Type B pancreatic cell (in vitro differentiated cells): ENCODE measurements at regions not wholly inside any gene's neighbourhood (a gene's known extent, or its start where the extent isn't known, plus 50 kb on each side); places are given as distances from the start of the nearest gene placed in this dataset.

ENCODE experiments used
- DNase-seq: peaks from one replicate; pipeline ENCODE4 v3.0.0; 2021; ENCODE audit warnings: mixed read lengths; ENCODE audit not compliant: unreplicated experiment; ENCODE audit errors: extremely low spot score
- H3K27ac Mint-ChIP-seq: 2 replicates; pipeline ENCODE4 v1.8.0; 2021; ENCODE audit warnings: mild to moderate bottlenecking, mixed read lengths
- H3K27me3 Mint-ChIP-seq: 2 replicates; pipeline ENCODE4 v1.8.0; 2021; ENCODE audit warnings: mixed read lengths
- H3K36me3 Mint-ChIP-seq: 2 replicates; pipeline ENCODE4 v1.8.0; 2021; ENCODE audit warnings: mixed read lengths
- H3K4me1 Mint-ChIP-seq: one replicate; pipeline ENCODE4 v1.8.0; 2021; ENCODE audit warnings: mixed read lengths; ENCODE audit not compliant: unreplicated experiment
- H3K4me3 Mint-ChIP-seq: 2 replicates; pipeline ENCODE4 v1.8.0; 2021; ENCODE audit warnings: mild to moderate bottlenecking, mixed read lengths
- H3K9me3 Mint-ChIP-seq: 2 replicates; pipeline ENCODE4 v1.8.0; 2021; ENCODE audit warnings: mixed read lengths
- TF ChIP-seq, protein P1 (sequence below): fragments of 200-600 bp; sonication (generic); conservative IDR thresholded peaks from 2 replicates; pipeline ENCODE4 v1.5.0; 2021; ENCODE audit warnings: antibody characterized with exemption, mild to moderate bottlenecking

DNA sequence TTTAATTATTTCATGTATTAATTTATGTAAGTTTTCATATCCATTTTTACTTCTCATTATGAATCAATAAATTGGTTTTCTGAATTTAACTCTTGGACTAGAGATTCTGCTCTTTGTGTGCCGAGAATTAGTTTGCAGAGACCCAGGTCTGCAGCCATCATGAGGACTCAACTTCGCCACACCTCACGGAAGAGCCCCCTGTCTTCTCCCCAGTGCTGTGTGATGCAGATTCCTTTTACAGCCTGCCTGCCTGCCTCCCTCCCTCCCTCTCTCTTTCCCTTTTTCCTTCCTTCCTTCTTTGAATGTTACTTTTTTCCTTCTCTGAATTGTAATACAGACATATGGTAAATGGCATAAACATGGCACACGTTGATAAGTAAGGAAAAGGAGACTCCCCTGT is 947.7 kb downstream of the TBC1D22A start:
- Mint-ChIP-seq H3K4me3 (no peak overlapping the region), H3K9me3 (no peaks in the 10 kb centered on the region), H3K27ac (no peak overlapping the region), H3K27me3 (peaks cover 4% of the 10 kb centered on the region), H3K4me1 (no peaks in the 10 kb centered on the region), H3K36me3 (no peaks in the 10 kb centered on the region)
- TF ChIP-seq, protein P1, sequence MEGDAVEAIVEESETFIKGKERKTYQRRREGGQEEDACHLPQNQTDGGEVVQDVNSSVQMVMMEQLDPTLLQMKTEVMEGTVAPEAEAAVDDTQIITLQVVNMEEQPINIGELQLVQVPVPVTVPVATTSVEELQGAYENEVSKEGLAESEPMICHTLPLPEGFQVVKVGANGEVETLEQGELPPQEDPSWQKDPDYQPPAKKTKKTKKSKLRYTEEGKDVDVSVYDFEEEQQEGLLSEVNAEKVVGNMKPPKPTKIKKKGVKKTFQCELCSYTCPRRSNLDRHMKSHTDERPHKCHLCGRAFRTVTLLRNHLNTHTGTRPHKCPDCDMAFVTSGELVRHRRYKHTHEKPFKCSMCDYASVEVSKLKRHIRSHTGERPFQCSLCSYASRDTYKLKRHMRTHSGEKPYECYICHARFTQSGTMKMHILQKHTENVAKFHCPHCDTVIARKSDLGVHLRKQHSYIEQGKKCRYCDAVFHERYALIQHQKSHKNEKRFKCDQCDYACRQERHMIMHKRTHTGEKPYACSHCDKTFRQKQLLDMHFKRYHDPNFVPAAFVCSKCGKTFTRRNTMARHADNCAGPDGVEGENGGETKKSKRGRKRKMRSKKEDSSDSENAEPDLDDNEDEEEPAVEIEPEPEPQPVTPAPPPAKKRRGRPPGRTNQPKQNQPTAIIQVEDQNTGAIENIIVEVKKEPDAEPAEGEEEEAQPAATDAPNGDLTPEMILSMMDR: no peak
- no peak for DNase-seq

DNA sequence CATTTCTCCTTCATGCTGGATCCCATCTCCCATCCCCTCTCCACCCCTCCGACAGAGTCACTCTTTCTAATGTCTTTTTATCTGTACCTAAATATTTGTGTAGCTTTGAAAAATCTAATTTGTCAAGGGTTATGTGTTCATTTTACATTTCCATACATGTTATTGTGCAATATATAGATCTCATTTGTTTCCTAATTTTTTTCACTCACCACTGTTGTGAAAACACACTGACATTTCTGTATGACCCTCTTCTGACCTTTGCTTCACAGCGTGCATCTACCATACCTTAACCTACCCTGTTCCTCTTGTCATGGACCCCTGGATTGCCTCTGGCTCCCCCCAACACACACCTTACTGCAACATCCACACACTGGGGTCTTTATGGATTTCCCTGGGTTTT is 942.9 kb downstream of the TBC1D22A start:
- Mint-ChIP-seq H3K27ac (no peak overlapping the region), H3K36me3 (no peaks in the 10 kb centered on the region), H3K4me1 (no peaks in the 10 kb centered on the region), H3K27me3 (peaks cover 4% of the 10 kb centered on the region), H3K4me3 (no peak overlapping the region), H3K9me3 (no peaks in the 10 kb centered on the region)
- no peak for DNase-seq
- TF ChIP-seq, protein P1: no peak

DNA sequence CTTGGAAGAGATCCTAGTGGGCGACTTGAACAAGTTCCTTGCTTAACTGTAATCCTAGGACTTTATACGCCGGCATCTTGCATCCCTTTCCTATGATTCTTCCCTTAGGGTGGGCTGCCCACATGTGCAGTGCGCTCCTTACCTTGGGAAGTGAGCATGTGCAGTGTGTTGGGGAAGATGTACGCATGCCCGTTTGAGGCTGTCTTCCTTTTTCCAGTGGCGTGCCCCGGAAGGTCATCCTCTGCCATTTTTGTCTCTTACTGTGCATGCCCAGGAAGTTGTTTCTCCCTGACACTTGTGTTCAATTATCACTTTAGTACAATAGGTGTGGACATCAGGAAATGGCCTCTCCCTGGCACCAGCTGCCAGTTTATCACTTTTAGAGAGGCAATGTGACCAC is 936.5 kb downstream of the TBC1D22A start:
- H3K4me3 Mint-ChIP-seq: no peak overlapping the region
- H3K27ac Mint-ChIP-seq: no peak overlapping the region
- peaks cover 3% of the 10 kb centered on the region for H3K27me3 Mint-ChIP-seq
- no peaks in the 10 kb centered on the region for H3K4me1 Mint-ChIP-seq
- no peak for DNase-seq
- no peaks in the 10 kb centered on the region for H3K9me3 Mint-ChIP-seq
- TF ChIP-seq, protein P1: no peak
- no peaks in the 10 kb centered on the region for H3K36me3 Mint-ChIP-seq

DNA sequence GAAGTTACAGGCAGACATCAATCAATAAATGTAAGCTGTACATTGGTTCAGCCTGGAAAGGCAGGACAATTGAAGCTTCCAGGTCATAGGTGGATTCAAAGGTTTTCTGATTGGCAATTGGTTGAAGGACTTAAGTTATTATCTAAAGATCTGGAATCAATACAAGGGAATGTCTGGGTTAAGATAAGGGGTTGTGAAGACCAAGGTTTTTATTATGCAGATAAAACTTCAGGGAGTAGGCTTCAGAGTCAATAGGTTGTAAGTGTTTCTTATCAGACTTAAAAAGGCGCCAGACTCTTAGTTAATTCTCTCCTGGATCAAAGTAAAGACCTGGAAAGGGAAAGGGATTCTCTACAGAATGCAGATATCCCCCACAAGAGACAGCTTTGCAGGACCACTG is 935.4 kb downstream of the TBC1D22A start:
- H3K27ac Mint-ChIP-seq: no peak overlapping the region
- no peak for DNase-seq
- H3K4me1 Mint-ChIP-seq: no peaks in the 10 kb centered on the region
- no peaks in the 10 kb centered on the region for H3K9me3 Mint-ChIP-seq
- H3K36me3 Mint-ChIP-seq: no peaks in the 10 kb centered on the region
- TF ChIP-seq, protein P1: no peak
- no peak overlapping the region for H3K4me3 Mint-ChIP-seq
- peaks cover 3% of the 10 kb centered on the region for H3K27me3 Mint-ChIP-seq

DNA sequence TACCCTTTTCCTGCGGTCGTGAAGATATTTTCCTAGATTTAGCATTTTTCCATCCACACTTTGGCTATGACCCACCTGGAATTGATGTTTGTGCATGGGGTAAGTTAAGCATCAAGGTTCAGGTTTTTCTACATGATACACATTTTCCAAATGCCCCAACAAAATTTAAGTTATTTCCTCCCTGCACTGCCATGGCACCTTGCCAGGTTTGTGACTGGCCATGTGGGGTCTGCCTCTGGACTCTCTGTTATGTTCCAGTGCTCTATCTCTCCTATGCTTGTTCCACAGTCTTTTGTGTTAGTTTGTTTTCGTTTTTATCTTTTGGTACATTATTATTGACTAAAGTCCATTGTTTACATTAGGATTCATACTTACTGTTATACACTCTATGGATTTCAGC is 934.3 kb downstream of the TBC1D22A start:
- no peak overlapping the region for H3K4me3 Mint-ChIP-seq
- DNase-seq: no peak
- no peaks in the 10 kb centered on the region for H3K9me3 Mint-ChIP-seq
- peaks cover 3% of the 10 kb centered on the region for H3K27me3 Mint-ChIP-seq
- H3K36me3 Mint-ChIP-seq: no peaks in the 10 kb centered on the region
- TF ChIP-seq, protein P1: no peak
- H3K4me1 Mint-ChIP-seq: no peaks in the 10 kb centered on the region
- no peak overlapping the region for H3K27ac Mint-ChIP-seq

DNA sequence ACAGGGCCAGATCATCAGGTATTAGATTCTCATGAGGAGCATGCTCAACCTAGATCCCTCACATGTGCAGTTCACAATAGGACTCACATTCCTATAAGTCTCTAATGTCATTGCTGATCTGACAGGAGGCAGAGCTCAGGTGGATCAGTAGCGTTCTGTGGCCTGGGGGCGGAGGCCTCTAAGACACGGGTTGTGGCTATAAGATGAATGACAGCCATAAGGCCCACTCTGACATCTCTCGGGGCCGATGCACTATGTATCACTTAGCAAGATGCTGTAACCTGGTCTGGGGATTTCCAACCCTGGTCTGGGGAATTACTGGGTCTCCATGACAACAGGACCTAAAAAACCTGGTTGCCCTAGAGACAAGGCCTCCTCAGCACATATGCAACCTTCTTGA is 932.7 kb downstream of the TBC1D22A start:
- H3K9me3 Mint-ChIP-seq: no peaks in the 10 kb centered on the region
- H3K4me3 Mint-ChIP-seq: no peak overlapping the region
- H3K27ac Mint-ChIP-seq: no peak overlapping the region
- no peaks in the 10 kb centered on the region for H3K4me1 Mint-ChIP-seq
- peaks cover 3% of the 10 kb centered on the region for H3K27me3 Mint-ChIP-seq
- no peaks in the 10 kb centered on the region for H3K36me3 Mint-ChIP-seq
- TF ChIP-seq, protein P1: no peak
- DNase-seq: no peak
